ENCODE measurements at regions not wholly inside any gene's neighbourhood (a gene's known extent, or its start where the extent isn't known, plus 50 kb on each side); places are given as distances from the start of the nearest gene placed in this dataset.

DNA sequence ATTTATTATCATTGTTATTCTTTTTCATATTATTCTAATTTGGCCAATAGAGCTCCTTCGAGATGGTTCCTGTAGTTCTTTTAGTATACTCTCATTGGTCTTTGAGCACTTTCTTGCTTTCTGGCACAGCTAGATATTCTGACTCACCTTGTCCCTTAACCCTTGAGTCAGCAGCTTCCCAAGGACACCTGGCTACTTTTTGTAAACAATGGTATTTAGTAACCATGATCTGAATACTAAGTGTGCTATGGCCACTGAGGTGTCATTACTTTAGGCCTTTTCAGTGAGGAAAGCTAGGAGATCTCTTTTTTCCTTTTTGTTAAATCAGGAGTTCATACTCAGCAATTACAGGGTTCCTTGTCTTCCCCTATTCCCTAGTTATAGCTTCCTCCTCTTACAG is 126.5 kb upstream of the CITED2 start:
- no peak for TF ChIP-seq POLR2A (IDR thresholded peaks at IDR 0.05)
- TF ChIP-seq, protein P1, sequence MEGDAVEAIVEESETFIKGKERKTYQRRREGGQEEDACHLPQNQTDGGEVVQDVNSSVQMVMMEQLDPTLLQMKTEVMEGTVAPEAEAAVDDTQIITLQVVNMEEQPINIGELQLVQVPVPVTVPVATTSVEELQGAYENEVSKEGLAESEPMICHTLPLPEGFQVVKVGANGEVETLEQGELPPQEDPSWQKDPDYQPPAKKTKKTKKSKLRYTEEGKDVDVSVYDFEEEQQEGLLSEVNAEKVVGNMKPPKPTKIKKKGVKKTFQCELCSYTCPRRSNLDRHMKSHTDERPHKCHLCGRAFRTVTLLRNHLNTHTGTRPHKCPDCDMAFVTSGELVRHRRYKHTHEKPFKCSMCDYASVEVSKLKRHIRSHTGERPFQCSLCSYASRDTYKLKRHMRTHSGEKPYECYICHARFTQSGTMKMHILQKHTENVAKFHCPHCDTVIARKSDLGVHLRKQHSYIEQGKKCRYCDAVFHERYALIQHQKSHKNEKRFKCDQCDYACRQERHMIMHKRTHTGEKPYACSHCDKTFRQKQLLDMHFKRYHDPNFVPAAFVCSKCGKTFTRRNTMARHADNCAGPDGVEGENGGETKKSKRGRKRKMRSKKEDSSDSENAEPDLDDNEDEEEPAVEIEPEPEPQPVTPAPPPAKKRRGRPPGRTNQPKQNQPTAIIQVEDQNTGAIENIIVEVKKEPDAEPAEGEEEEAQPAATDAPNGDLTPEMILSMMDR (IDR thresholded peaks at IDR 0.05): no peak

Data from heart left ventricle (tissue), 13 donors.